ENCODE measurements at regions not wholly inside any gene's neighbourhood (a gene's known extent, or its start where the extent isn't known, plus 50 kb on each side); places are given as distances from the start of the nearest gene placed in this dataset.

DNA sequence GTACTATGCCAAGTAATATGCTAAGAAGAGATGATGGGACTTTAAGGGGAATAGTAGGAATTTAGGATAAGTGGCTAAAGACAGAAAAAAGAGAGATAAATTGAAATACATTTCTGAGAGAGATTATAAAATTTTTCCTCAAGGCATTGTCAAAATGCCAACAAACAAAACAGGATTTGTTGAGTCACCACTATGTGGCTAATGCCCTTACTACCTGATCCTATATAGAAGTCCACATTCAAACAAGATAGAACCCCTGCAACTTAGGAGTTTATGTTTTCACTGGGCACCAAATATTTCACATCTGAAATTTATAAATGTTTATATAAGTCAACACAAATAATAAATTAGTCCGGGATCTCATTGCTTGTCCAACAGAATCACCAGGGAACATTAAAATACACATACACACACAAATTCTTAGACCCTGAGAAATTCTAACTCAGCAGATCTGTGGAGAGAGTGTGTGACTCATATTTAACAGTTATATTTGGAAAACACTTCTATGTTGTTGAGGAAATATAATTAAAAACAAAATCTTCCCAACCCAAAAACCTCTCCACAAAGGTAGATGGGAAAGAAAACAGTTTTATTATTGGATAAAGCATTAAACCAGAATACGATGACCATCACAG lies 154.3 kb downstream of the PPP1R3A start:
- Histone ChIP-seq H2AK9ac (replicated peaks; ENCODE audit: low read depth, low read length, poor library complexity) (no peak overlapping the region), H3K36me3 (ENCODE audit: control insufficient read depth, insufficient read depth, low read length) (no peaks in the 10 kb centered on the region), H3K79me1 (ENCODE audit: low read depth in 1 of 2, low read length in 2 of 2) (no peaks in the 10 kb centered on the region), H3K4me3 (ENCODE audit: insufficient read depth, low read depth, low read length) (no peak overlapping the region), H3K14ac (replicated peaks; ENCODE audit: low read depth, low read length) (no peak overlapping the region), H3K4me2 (ENCODE audit: low read depth, low read length) (no peak overlapping the region), H4K5ac (ENCODE audit: low read depth, low read length) (no peak overlapping the region), H4K8ac (ENCODE audit: low read depth in 2 of 2, low read length in 2 of 2) (no peak overlapping the region), H3K23ac (ENCODE audit: low read depth, low read length) (no peak overlapping the region), H3K9me1 (ENCODE audit: insufficient read depth, low read length) (no peaks in the 10 kb centered on the region), H3K56ac (ENCODE audit: extremely low read depth, insufficient read depth, low read length) (no peak overlapping the region), H2BK20ac (ENCODE audit: low read depth, low read length) (no peak overlapping the region), H4K91ac (ENCODE audit: insufficient read depth, low read depth, low read length) (no peak overlapping the region), H3K4ac (ENCODE audit: low read depth, low read length) (no peak overlapping the region), H3K18ac (ENCODE audit: low read depth, low read length) (no peak overlapping the region), H2BK5ac (ENCODE audit: low read depth, low read length, poor library complexity, severe bottlenecking) (no peak overlapping the region), H2AFZ (replicated peaks; ENCODE audit: low read length, poor library complexity) (no peak overlapping the region), H4K20me1 (ENCODE audit: insufficient read depth, low read length) (no peaks in the 10 kb centered on the region), H2AK5ac (ENCODE audit: low read depth, low read length) (no peak overlapping the region), H3K9me3 (ENCODE audit: control insufficient read depth, insufficient read depth, low read length) (no peaks in the 10 kb centered on the region), H3K27ac (ENCODE audit: insufficient read depth, low read length) (no peak overlapping the region), H3K27me3 (ENCODE audit: control insufficient read depth, insufficient read depth, low read length) (no peaks in the 10 kb centered on the region), H2BK15ac (ENCODE audit: low read depth, low read length) (no peak overlapping the region), H3K9ac (ENCODE audit: low read depth, low read length) (no peak overlapping the region), H3K4me1 (ENCODE audit: control insufficient read depth, insufficient read depth, low read length) (no peaks in the 10 kb centered on the region), H2BK120ac (ENCODE audit: low read depth, low read length) (no peak overlapping the region)
- TF ChIP-seq MXI1 (IDR thresholded peaks at IDR 0.05; ENCODE audit: borderline replicate concordance, low read depth, low read length) (no peak), MAFK (IDR thresholded peaks at IDR 0.05; ENCODE audit: low read depth, low read length) (no peak), SMC3 (IDR thresholded peaks at IDR 0.05; ENCODE audit: low read depth, low read length) (no peak), RFX5 (IDR thresholded peaks at IDR 0.05; ENCODE audit: low read depth, low read length) (no peak), RCOR1 (IDR thresholded peaks at IDR 0.05; ENCODE audit: insufficient replicate concordance, low read length) (no peak), RAD21 (IDR thresholded peaks at IDR 0.05; ENCODE audit: low read length) (no peak), CEBPB (IDR thresholded peaks at IDR 0.05; ENCODE audit: low read depth, low read length) (no peak), MAZ (IDR thresholded peaks at IDR 0.05; ENCODE audit: borderline replicate concordance, low read depth, low read length) (no peak), BHLHE40 (IDR thresholded peaks at IDR 0.05; ENCODE audit: low read depth, low read length) (no peak), CHD1 (IDR thresholded peaks at IDR 0.05; ENCODE audit: low read depth, low read length) (no peak)
- TF ChIP-seq, protein P1, sequence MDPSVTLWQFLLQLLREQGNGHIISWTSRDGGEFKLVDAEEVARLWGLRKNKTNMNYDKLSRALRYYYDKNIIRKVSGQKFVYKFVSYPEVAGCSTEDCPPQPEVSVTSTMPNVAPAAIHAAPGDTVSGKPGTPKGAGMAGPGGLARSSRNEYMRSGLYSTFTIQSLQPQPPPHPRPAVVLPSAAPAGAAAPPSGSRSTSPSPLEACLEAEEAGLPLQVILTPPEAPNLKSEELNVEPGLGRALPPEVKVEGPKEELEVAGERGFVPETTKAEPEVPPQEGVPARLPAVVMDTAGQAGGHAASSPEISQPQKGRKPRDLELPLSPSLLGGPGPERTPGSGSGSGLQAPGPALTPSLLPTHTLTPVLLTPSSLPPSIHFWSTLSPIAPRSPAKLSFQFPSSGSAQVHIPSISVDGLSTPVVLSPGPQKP (IDR thresholded peaks at IDR 0.05; ENCODE audit: borderline replicate concordance, low read depth, low read length), result no peak
- TF ChIP-seq, protein P2, sequence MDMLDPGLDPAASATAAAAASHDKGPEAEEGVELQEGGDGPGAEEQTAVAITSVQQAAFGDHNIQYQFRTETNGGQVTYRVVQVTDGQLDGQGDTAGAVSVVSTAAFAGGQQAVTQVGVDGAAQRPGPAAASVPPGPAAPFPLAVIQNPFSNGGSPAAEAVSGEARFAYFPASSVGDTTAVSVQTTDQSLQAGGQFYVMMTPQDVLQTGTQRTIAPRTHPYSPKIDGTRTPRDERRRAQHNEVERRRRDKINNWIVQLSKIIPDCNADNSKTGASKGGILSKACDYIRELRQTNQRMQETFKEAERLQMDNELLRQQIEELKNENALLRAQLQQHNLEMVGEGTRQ (IDR thresholded peaks at IDR 0.05; ENCODE audit: low read depth, low read length), result no peak
- TF ChIP-seq, protein P3, sequence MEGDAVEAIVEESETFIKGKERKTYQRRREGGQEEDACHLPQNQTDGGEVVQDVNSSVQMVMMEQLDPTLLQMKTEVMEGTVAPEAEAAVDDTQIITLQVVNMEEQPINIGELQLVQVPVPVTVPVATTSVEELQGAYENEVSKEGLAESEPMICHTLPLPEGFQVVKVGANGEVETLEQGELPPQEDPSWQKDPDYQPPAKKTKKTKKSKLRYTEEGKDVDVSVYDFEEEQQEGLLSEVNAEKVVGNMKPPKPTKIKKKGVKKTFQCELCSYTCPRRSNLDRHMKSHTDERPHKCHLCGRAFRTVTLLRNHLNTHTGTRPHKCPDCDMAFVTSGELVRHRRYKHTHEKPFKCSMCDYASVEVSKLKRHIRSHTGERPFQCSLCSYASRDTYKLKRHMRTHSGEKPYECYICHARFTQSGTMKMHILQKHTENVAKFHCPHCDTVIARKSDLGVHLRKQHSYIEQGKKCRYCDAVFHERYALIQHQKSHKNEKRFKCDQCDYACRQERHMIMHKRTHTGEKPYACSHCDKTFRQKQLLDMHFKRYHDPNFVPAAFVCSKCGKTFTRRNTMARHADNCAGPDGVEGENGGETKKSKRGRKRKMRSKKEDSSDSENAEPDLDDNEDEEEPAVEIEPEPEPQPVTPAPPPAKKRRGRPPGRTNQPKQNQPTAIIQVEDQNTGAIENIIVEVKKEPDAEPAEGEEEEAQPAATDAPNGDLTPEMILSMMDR (conservative IDR thresholded peaks at IDR 0.05; ENCODE audit: low read depth, low read length), result no peak
- CTCF ChIA-PET, result no interaction called here
- POLR2A ChIA-PET (ENCODE audit: unreplicated experiment), result no interaction called here
- dilution Hi-C loops (cut with HindIII; ENCODE audit: low sequenced_read_pairs, unreplicated experiment), result no loop called here
- ATAC-seq (ENCODE audit: low read depth) (no peak), DNase-seq (no peak)
- WGBS, 2 experiments (ENCODE audit: extremely low coverage in 2 of 2, insufficient read length in 1 of 2), result no CpG with 5 or more reads among the region's 2 CpGs
- no TSS peak for BruUV-seq (replicated peaks)
- intact Hi-C loops (cut with micrococcal nuclease), result no loop called here
- in situ Hi-C loops (cut with MboI; ENCODE audit: low sequenced_read_pairs), result no loop called here

All from IMR-90 (cell line).